MM.1S (cell line): ENCODE measurements at regions not wholly inside any gene's neighbourhood (a gene's known extent, or its start where the extent isn't known, plus 50 kb on each side); places are given as distances from the start of the nearest gene placed in this dataset.

Source experiments
- DNase-seq: peaks from one replicate; pipeline ENCODE4 v3.0.0-alpha.2; 2015
- H2AFZ ChIP-seq: fragments of 300-600 bp; sonication (generic); 2 replicates; pipeline ENCODE4 v1.6.0; 2016; ENCODE audit warnings: antibody characterized with exemption, low read length
- H3F3A ChIP-seq: fragments of 300-600 bp; sonication (generic); 2 replicates; pipeline ENCODE4 v1.6.1; 2016; ENCODE audit warnings: mild to moderate bottlenecking, antibody characterized with exemption, low read length, moderate library complexity, mixed read lengths; ENCODE audit not compliant: insufficient read depth
- H3K27ac ChIP-seq: fragments of 300-600 bp; sonication (generic); 2 replicates; pipeline ENCODE4 v1.5.1; 2016; ENCODE audit warnings: mild to moderate bottlenecking, low read length
- H3K27me3 ChIP-seq: fragments of 300-600 bp; sonication (generic); replicated peaks from 2 replicates; pipeline ENCODE4 v1.6.0; 2016; ENCODE audit warnings: low read length; ENCODE audit not compliant: insufficient read depth
- H3K36me3 ChIP-seq: fragments of 300-600 bp; sonication (generic); replicated peaks from 2 replicates; pipeline ENCODE4 v1.6.1; 2016; ENCODE audit warnings: mild to moderate bottlenecking, low read length, mixed read lengths; ENCODE audit not compliant: insufficient read depth
- H3K4me1 ChIP-seq: fragments of 300-600 bp; sonication (generic); 2 replicates; pipeline ENCODE4 v1.6.1; 2016; ENCODE audit warnings: low read length, mixed read lengths
- H3K4me2 ChIP-seq: fragments of 300-600 bp; sonication (generic); 2 replicates; pipeline ENCODE4 v1.6.0; 2016; ENCODE audit warnings: low read depth, low read length
- H3K4me3 ChIP-seq: fragments of 300-600 bp; sonication (generic); 2 replicates; pipeline ENCODE4 v1.5.1; 2016; ENCODE audit warnings: low read length, mixed read lengths
- H3K79me2 ChIP-seq: fragments of 300-600 bp; sonication (generic); 2 replicates; pipeline ENCODE4 v1.6.1; 2016; ENCODE audit warnings: mixed run types, low read length, mixed read lengths
- H3K9ac ChIP-seq: fragments of 300-600 bp; sonication (generic); 2 replicates; pipeline ENCODE4 v1.6.1; 2016; ENCODE audit warnings: low read length, mixed read lengths
- H3K9me2 ChIP-seq: fragments of 300-600 bp; sonication (generic); replicated peaks from 2 replicates; pipeline ENCODE4 v1.6.1; 2016; ENCODE audit warnings: mild to moderate bottlenecking, low read length, mixed read lengths; ENCODE audit not compliant: insufficient read depth
- H3K9me3 ChIP-seq: fragments of 300-600 bp; sonication (generic); replicated peaks from 2 replicates; pipeline ENCODE4 v1.6.1; 2016; ENCODE audit warnings: mild to moderate bottlenecking, low read length, mixed read lengths; ENCODE audit not compliant: insufficient read depth
- H4K20me1 ChIP-seq: fragments of 300-600 bp; sonication (generic); 2 replicates; pipeline ENCODE4 v1.6.1; 2016; ENCODE audit warnings: mild to moderate bottlenecking, low read length, moderate library complexity, mixed read lengths; ENCODE audit not compliant: insufficient read depth
- EZH2 ChIP-seq: fragments of 300-600 bp; sonication (generic); optimal IDR thresholded peaks from 2 replicates; pipeline ENCODE3; 2017; ENCODE audit warnings: low read depth, mild to moderate bottlenecking, antibody characterized with exemption, low read length, mixed read lengths
- EZH2phosphoT487 ChIP-seq: fragments of 300-600 bp; sonication (generic); IDR thresholded peaks from 2 replicates; pipeline ENCODE4 v1.6.1; 2018; ENCODE audit warnings: antibody characterized with exemption, low read length
- TF ChIP-seq, protein P1 (sequence below): fragments of 300-600 bp; sonication (generic); IDR thresholded peaks from 2 replicates; pipeline ENCODE4 v1.5.1; 2016; ENCODE audit warnings: antibody characterized with exemption, low read length, mixed read lengths

DNA sequence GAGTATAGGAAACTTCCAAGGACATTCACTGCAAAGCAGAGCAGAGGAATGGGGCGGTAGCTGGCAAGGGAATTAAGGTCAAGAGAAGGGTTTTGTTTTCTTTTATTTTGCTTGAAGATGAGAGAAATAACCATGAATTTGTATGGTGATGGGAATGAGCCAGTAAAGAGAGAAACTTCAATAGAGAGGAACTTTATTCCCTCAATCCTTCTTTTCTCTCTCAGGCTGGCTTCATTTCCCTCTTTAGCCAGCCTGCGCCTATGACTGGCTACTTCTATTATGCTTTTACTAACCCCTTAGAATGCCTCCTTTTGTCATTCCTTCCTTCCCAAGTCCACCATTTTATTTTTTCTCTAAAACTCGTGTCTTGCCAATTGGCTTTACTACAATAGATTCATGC lies 101.4 kb upstream of the CEP85L start:
- H3K9me2 ChIP-seq, result no peaks in the 10 kb centered on the region
- no peak for DNase-seq
- H3K9me3 ChIP-seq, result no peaks in the 10 kb centered on the region
- TF ChIP-seq EZH2, result no peak
- TF ChIP-seq, protein P1, sequence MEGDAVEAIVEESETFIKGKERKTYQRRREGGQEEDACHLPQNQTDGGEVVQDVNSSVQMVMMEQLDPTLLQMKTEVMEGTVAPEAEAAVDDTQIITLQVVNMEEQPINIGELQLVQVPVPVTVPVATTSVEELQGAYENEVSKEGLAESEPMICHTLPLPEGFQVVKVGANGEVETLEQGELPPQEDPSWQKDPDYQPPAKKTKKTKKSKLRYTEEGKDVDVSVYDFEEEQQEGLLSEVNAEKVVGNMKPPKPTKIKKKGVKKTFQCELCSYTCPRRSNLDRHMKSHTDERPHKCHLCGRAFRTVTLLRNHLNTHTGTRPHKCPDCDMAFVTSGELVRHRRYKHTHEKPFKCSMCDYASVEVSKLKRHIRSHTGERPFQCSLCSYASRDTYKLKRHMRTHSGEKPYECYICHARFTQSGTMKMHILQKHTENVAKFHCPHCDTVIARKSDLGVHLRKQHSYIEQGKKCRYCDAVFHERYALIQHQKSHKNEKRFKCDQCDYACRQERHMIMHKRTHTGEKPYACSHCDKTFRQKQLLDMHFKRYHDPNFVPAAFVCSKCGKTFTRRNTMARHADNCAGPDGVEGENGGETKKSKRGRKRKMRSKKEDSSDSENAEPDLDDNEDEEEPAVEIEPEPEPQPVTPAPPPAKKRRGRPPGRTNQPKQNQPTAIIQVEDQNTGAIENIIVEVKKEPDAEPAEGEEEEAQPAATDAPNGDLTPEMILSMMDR, result no peak
- TF ChIP-seq EZH2phosphoT487, result no peak
- no peak overlapping the region for H2AFZ ChIP-seq
- no peaks in the 10 kb centered on the region for H3K36me3 ChIP-seq
- H3K9ac ChIP-seq, result no peak overlapping the region
- no peaks in the 10 kb centered on the region for H3F3A ChIP-seq
- no peaks in the 10 kb centered on the region for H3K79me2 ChIP-seq
- no peak overlapping the region for H3K4me3 ChIP-seq
- no peak overlapping the region for H3K27ac ChIP-seq
- H4K20me1 ChIP-seq, result no peaks in the 10 kb centered on the region
- no peaks in the 10 kb centered on the region for H3K27me3 ChIP-seq
- H3K4me1 ChIP-seq, result peaks cover 7% of the 10 kb centered on the region
- H3K4me2 ChIP-seq, result no peak overlapping the region

DNA sequence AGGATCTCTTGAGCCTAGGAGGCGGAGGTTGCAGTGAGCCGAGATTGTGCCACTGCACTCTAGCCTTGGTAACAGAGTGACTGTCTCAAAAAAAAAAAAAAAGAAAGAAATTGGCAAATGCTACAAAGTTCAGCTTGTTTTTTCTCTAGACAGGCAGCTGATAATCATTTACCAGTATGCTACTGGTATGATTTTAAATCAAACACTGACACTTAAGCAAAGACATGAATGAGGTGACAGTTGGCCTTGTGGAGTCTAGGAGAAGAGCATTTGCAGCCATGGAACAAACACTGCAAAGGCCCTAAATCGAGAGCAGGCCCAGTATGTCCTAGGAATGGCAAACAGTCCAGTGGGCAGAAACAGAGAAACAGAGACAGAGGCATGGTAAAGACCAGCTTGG lies 99.7 kb upstream of the CEP85L start:
- H3K9ac ChIP-seq, result no peak overlapping the region
- H3K9me2 ChIP-seq, result no peaks in the 10 kb centered on the region
- no peak overlapping the region for H3K4me3 ChIP-seq
- peaks cover 18% of the 10 kb centered on the region for H3K4me1 ChIP-seq
- H3K79me2 ChIP-seq, result no peaks in the 10 kb centered on the region
- H3F3A ChIP-seq, result no peaks in the 10 kb centered on the region
- TF ChIP-seq, protein P1, result no peak
- no peak for TF ChIP-seq EZH2
- no peak for TF ChIP-seq EZH2phosphoT487
- no peaks in the 10 kb centered on the region for H3K27me3 ChIP-seq
- H4K20me1 ChIP-seq, result no peaks in the 10 kb centered on the region
- no peak overlapping the region for H2AFZ ChIP-seq
- H3K4me2 ChIP-seq, result no peak overlapping the region
- no peaks in the 10 kb centered on the region for H3K36me3 ChIP-seq
- no peaks in the 10 kb centered on the region for H3K9me3 ChIP-seq
- DNase-seq, result no peak
- no peak overlapping the region for H3K27ac ChIP-seq

DNA sequence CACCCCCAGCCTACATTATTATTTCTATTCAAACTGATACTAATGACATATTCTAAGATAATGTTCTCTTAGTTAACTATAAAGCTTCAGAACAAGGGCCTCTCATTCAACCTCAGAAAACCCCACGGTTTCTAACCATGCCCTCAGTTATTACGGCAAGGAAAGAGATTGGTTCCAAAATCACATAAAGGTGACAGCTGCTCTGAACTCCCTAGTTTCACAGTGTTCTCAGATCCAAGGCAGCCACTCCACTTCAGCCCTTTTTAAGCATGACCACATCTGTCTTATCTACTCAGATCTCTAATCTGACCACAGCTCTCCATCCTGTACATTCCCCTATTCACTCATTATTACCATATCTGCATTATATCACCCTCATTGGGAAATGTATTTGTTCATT lies 98.8 kb upstream of the CEP85L start:
- Histone ChIP-seq H3F3A (no peaks in the 10 kb centered on the region), H3K27ac (no peak overlapping the region), H3K36me3 (no peaks in the 10 kb centered on the region), H3K27me3 (no peaks in the 10 kb centered on the region), H3K4me1 (peaks cover 21% of the 10 kb centered on the region), H4K20me1 (no peaks in the 10 kb centered on the region), H3K9me2 (no peaks in the 10 kb centered on the region), H3K9me3 (no peaks in the 10 kb centered on the region), H2AFZ (no peak overlapping the region), H3K79me2 (no peaks in the 10 kb centered on the region), H3K4me3 (no peak overlapping the region), H3K4me2 (no peak overlapping the region), H3K9ac (no peak overlapping the region)
- TF ChIP-seq EZH2phosphoT487, result no peak
- TF ChIP-seq EZH2, result no peak
- TF ChIP-seq, protein P1, result no peak
- no peak for DNase-seq
